GM10266 (cell line): ENCODE measurements at regions not wholly inside any gene's neighbourhood (a gene's known extent, or its start where the extent isn't known, plus 50 kb on each side); places are given as distances from the start of the nearest gene placed in this dataset.

Source experiments
- DNase-seq: peaks from one replicate; pipeline ENCODE4 v3.0.0; 2012; ENCODE audit errors: extremely low spot score
- CTCF ChIP-seq: IDR thresholded peaks from 2 replicates; pipeline ENCODE4 v1.5.1; 2012; ENCODE audit warnings: mild to moderate bottlenecking, low read depth; ENCODE audit not compliant: control insufficient read depth, insufficient read depth; ENCODE audit errors: missing control alignments

- DNase-seq = no peak
- TF ChIP-seq CTCF = no peak
Measured at GRCh38 chr3:16122155-16122554, 52.3 kb upstream of the GALNT15 start.

GRCh38 chr3:16122661-16123060 is 51.8 kb upstream of the GALNT15 start:
- no peak for DNase-seq
- TF ChIP-seq CTCF = no peak

- no peak for TF ChIP-seq CTCF
- no peak for DNase-seq
Measured at GRCh38 chr3:16124636-16125035, 49.8 kb upstream of the GALNT15 start.
